Neural cell (in vitro differentiated cells): ENCODE measurements at regions not wholly inside any gene's neighbourhood (a gene's known extent, or its start where the extent isn't known, plus 50 kb on each side); places are given as distances from the start of the nearest gene placed in this dataset.
"Not testable (repeated sequence)": the region's sequence is repeated elsewhere in the genome, so short reads cannot be mapped to it uniquely, and the experiment has no call there.

Source experiments
- H2AFZ ChIP-seq: fragments of 200-600, 300-800 bp; sonication (generic), shearing (Covaris generic); 2 replicates; pipeline ENCODE4 v1.6.0; 2014; ENCODE audit warnings: low read depth, mild to moderate bottlenecking, antibody characterized with exemption, low read length, moderate library complexity
- H3F3A ChIP-seq: fragments of 200-600 bp; shearing (Covaris generic); 2 replicates; pipeline ENCODE4 v1.6.1; 2016; ENCODE audit warnings: mild to moderate bottlenecking, moderate library complexity, mixed read lengths, antibody characterized with exemption, low read length; ENCODE audit not compliant: insufficient read depth, poor library complexity, severe bottlenecking
- H3K27ac ChIP-seq: fragments of 200-600, 300-800 bp; sonication (generic), shearing (Covaris generic); 2 replicates; pipeline ENCODE4 v1.5.1; 2014; ENCODE audit warnings: mild to moderate bottlenecking, low read length, moderate library complexity
- H3K27me3 ChIP-seq: fragments of 300-800, 200-600 bp; sonication (generic), shearing (Covaris generic); 2 replicates; pipeline ENCODE4 v1.6.0; 2014; ENCODE audit warnings: mild to moderate bottlenecking, low read depth, low read length, moderate library complexity; ENCODE audit not compliant: insufficient read depth
- H3K36me3 ChIP-seq: fragments of 300-800, 200-600 bp; sonication (generic), shearing (Covaris generic); 2 replicates; pipeline ENCODE4 v1.5.1; 2014; ENCODE audit warnings: mild to moderate bottlenecking, antibody characterized with exemption, low read length, moderate library complexity; ENCODE audit not compliant: insufficient read depth
- H3K4me2 ChIP-seq: fragments of 300-800, 200-600 bp; sonication (generic), shearing (Covaris generic); 2 replicates; pipeline ENCODE4 v1.6.0; 2014; ENCODE audit warnings: mild to moderate bottlenecking, low read length
- H3K4me3 ChIP-seq: fragments of 300-800, 200-600 bp; sonication (generic), shearing (Covaris generic); 2 replicates; pipeline ENCODE4 v1.5.1; 2014; ENCODE audit warnings: mild to moderate bottlenecking, low read length, moderate library complexity
- H3K79me2 ChIP-seq: fragments of 200-600 bp; shearing (Covaris generic); replicated peaks from 2 replicates; pipeline ENCODE4 v1.6.0; 2014; ENCODE audit warnings: mild to moderate bottlenecking, low read length, moderate library complexity; ENCODE audit not compliant: insufficient read depth
- H3K9ac ChIP-seq: fragments of 300-800, 200-600 bp; sonication (generic), shearing (Covaris generic); 2 replicates; pipeline ENCODE4 v1.6.1; 2016; ENCODE audit warnings: mild to moderate bottlenecking, low read length, mixed read lengths
- H3K9me2 ChIP-seq: fragments of 200-600 bp; shearing (Covaris generic); 2 replicates; pipeline ENCODE4 v1.6.1; 2016; ENCODE audit warnings: mild to moderate bottlenecking, low read length, mixed read lengths; ENCODE audit not compliant: insufficient read depth
- H3K9me3 ChIP-seq: fragments of 200-600, 300-800 bp; sonication (generic), shearing (Covaris generic); 2 replicates; pipeline ENCODE4 v1.6.1; 2016; ENCODE audit warnings: mild to moderate bottlenecking, mixed run types, low read length, moderate library complexity, mixed read lengths
- H4K20me1 ChIP-seq: fragments of 200-600 bp; shearing (Covaris generic); 2 replicates; pipeline ENCODE4 v1.6.1; 2016; ENCODE audit warnings: mild to moderate bottlenecking, mixed run types; ENCODE audit not compliant: insufficient read depth
- POLR2AphosphoS5 ChIP-seq: IDR thresholded peaks from 2 replicates; pipeline ENCODE4 v1.6.1; 2012
- REST ChIP-seq: IDR thresholded peaks from 2 replicates; pipeline ENCODE4 v1.6.1; 2012; ENCODE audit warnings: borderline replicate concordance

GRCh38 chr16:29578898-29579297 lies 72.7 kb upstream of the NPIPB12 start:
- not testable (repeated sequence) for H3K9me2 ChIP-seq, H3K79me2 ChIP-seq, H3K36me3 ChIP-seq, H3K9ac ChIP-seq, H3F3A ChIP-seq, H3K4me3 ChIP-seq, H3K27me3 ChIP-seq, H3K4me2 ChIP-seq, H3K27ac ChIP-seq, H4K20me1 ChIP-seq, H2AFZ ChIP-seq, H3K9me3 ChIP-seq

- not testable (repeated sequence) for H3K9ac ChIP-seq, H3K9me2 ChIP-seq, H4K20me1 ChIP-seq, H3K27me3 ChIP-seq, H3K4me2 ChIP-seq, H3K79me2 ChIP-seq, H3K27ac ChIP-seq, H3K36me3 ChIP-seq, H3K4me3 ChIP-seq, H3F3A ChIP-seq, H3K9me3 ChIP-seq, H2AFZ ChIP-seq
Measured at GRCh38 chr16:29581764-29582163, 75.6 kb upstream of the NPIPB12 start.

- not testable (repeated sequence) for H3K36me3 ChIP-seq, H3F3A ChIP-seq, H3K27ac ChIP-seq, H3K27me3 ChIP-seq, H3K79me2 ChIP-seq, H3K4me3 ChIP-seq, H2AFZ ChIP-seq, H3K9me3 ChIP-seq, H3K9me2 ChIP-seq, H3K9ac ChIP-seq, H3K4me2 ChIP-seq, H4K20me1 ChIP-seq
Measured at GRCh38 chr16:29591919-29592318, 71.1 kb upstream of the SPN start.

- not testable (repeated sequence) for H3K9me3 ChIP-seq, H3K27me3 ChIP-seq, H3K79me2 ChIP-seq, H2AFZ ChIP-seq, H3F3A ChIP-seq, H3K4me2 ChIP-seq, H4K20me1 ChIP-seq, H3K36me3 ChIP-seq, H3K9me2 ChIP-seq
- H3K9ac ChIP-seq: peak overlapping the region; percentile 83
- peak overlapping the region; percentile 82 for H3K27ac ChIP-seq
- H3K4me3 ChIP-seq: peak overlapping the region; percentile 72
Measured at GRCh38 chr16:29594269-29594925, 68.7 kb upstream of the SPN start.

- Histone ChIP-seq H3K4me3 (peak overlapping the region; percentile 72), H3K27ac (peak overlapping the region; percentile 82), H3K9ac (peak overlapping the region; percentile 83), H2AFZ (peak overlapping the region; percentile 21)
- H3K79me2 ChIP-seq, H3F3A ChIP-seq, H3K36me3 ChIP-seq, H3K9me2 ChIP-seq, H4K20me1 ChIP-seq, H3K27me3 ChIP-seq, H3K4me2 ChIP-seq, H3K9me3 ChIP-seq: not testable (repeated sequence)
- peak; percentile 91 for TF ChIP-seq POLR2AphosphoS5
- TF ChIP-seq REST: peak; percentile 35
Measured at GRCh38 chr16:29594926-29595838, 67.9 kb upstream of the SPN start.

GRCh38 chr16:29597030-29597429 lies 66.0 kb upstream of the SPN start:
- H3K9ac ChIP-seq, H3K4me3 ChIP-seq, H3K36me3 ChIP-seq, H2AFZ ChIP-seq, H3K9me2 ChIP-seq, H3K4me2 ChIP-seq, H3K9me3 ChIP-seq, H4K20me1 ChIP-seq, H3K27ac ChIP-seq, H3K27me3 ChIP-seq, H3F3A ChIP-seq, H3K79me2 ChIP-seq: not testable (repeated sequence)
